ENCODE measurements at regions not wholly inside any gene's neighbourhood (a gene's known extent, or its start where the extent isn't known, plus 50 kb on each side); places are given as distances from the start of the nearest gene placed in this dataset.
"Not testable (repeated sequence)": the region's sequence is repeated elsewhere in the genome, so short reads cannot be mapped to it uniquely, and the experiment has no call there.

GRCh38 chr5:84724683-84725082 is 340.0 kb upstream of the EDIL3 start:
- H3K4me3 ChIP-seq (ENCODE audit: low read depth, low read length) = no peak overlapping the region
- no peak for TF ChIP-seq CTCF (IDR thresholded peaks at IDR 0.05; ENCODE audit: low read depth, low read length, missing control alignments)
- no peak for DNase-seq (ENCODE audit: low read depth)

- DNase-seq (ENCODE audit: low read depth) = no peak
- TF ChIP-seq CTCF (IDR thresholded peaks at IDR 0.05; ENCODE audit: low read depth, low read length, missing control alignments) = no peak
- H3K4me3 ChIP-seq (ENCODE audit: low read depth, low read length) = no peak overlapping the region
Measured at GRCh38 chr5:84724181-84724580, 339.5 kb upstream of the EDIL3 start.

GRCh38 chr5:84718377-84718776 is 333.7 kb upstream of the EDIL3 start:
- DNase-seq (ENCODE audit: low read depth) = no peak
- no peak for TF ChIP-seq CTCF (IDR thresholded peaks at IDR 0.05; ENCODE audit: low read depth, low read length, missing control alignments)
- no peak overlapping the region for H3K4me3 ChIP-seq (ENCODE audit: low read depth, low read length)

- TF ChIP-seq CTCF (IDR thresholded peaks at IDR 0.05; ENCODE audit: low read depth, low read length, missing control alignments) = no peak
- no peak overlapping the region for H3K4me3 ChIP-seq (ENCODE audit: low read depth, low read length)
- DNase-seq (ENCODE audit: low read depth) = no peak
Measured at GRCh38 chr5:84715686-84716085, 331.0 kb upstream of the EDIL3 start.

GRCh38 chr5:84715091-84715490 is 330.4 kb upstream of the EDIL3 start:
- no peak overlapping the region for H3K4me3 ChIP-seq (ENCODE audit: low read depth, low read length)
- no peak for TF ChIP-seq CTCF (IDR thresholded peaks at IDR 0.05; ENCODE audit: low read depth, low read length, missing control alignments)
- no peak for DNase-seq (ENCODE audit: low read depth)

GRCh38 chr5:84709075-84709474 is 324.4 kb upstream of the EDIL3 start:
- H3K4me3 ChIP-seq (ENCODE audit: low read depth, low read length) = no peak overlapping the region
- TF ChIP-seq CTCF (IDR thresholded peaks at IDR 0.05; ENCODE audit: low read depth, low read length, missing control alignments) = no peak
- no peak for DNase-seq (ENCODE audit: low read depth)

- H3K4me3 ChIP-seq (ENCODE audit: low read depth, low read length) = no peak overlapping the region
- DNase-seq (ENCODE audit: low read depth) = no peak
- TF ChIP-seq CTCF (IDR thresholded peaks at IDR 0.05; ENCODE audit: low read depth, low read length, missing control alignments) = no peak
Measured at GRCh38 chr5:84706678-84707641, 322.3 kb upstream of the EDIL3 start.

- DNase-seq (ENCODE audit: low read depth) = not testable (repeated sequence)
Measured at GRCh38 chr5:84700545-84700944, 315.9 kb upstream of the EDIL3 start.

More at GRCh38 chr5:84700545-84700944, 315.9 kb upstream of the EDIL3 start:
- not testable (repeated sequence) for H3K4me3 ChIP-seq (ENCODE audit: low read depth, low read length)

Measured in GM12864 (cell line).